MM.1S (cell line): ENCODE measurements at regions not wholly inside any gene's neighbourhood (a gene's known extent, or its start where the extent isn't known, plus 50 kb on each side); places are given as distances from the start of the nearest gene placed in this dataset.

Source experiments
- DNase-seq: peaks from one replicate; pipeline ENCODE4 v3.0.0-alpha.2; 2015
- H2AFZ ChIP-seq: fragments of 300-600 bp; sonication (generic); 2 replicates; pipeline ENCODE4 v1.6.0; 2016; ENCODE audit warnings: antibody characterized with exemption, low read length
- H3F3A ChIP-seq: fragments of 300-600 bp; sonication (generic); 2 replicates; pipeline ENCODE4 v1.6.1; 2016; ENCODE audit warnings: mild to moderate bottlenecking, antibody characterized with exemption, low read length, moderate library complexity, mixed read lengths; ENCODE audit not compliant: insufficient read depth
- H3K27ac ChIP-seq: fragments of 300-600 bp; sonication (generic); 2 replicates; pipeline ENCODE4 v1.5.1; 2016; ENCODE audit warnings: mild to moderate bottlenecking, low read length
- H3K27me3 ChIP-seq: fragments of 300-600 bp; sonication (generic); replicated peaks from 2 replicates; pipeline ENCODE4 v1.6.0; 2016; ENCODE audit warnings: low read length; ENCODE audit not compliant: insufficient read depth
- H3K36me3 ChIP-seq: fragments of 300-600 bp; sonication (generic); replicated peaks from 2 replicates; pipeline ENCODE4 v1.6.1; 2016; ENCODE audit warnings: mild to moderate bottlenecking, low read length, mixed read lengths; ENCODE audit not compliant: insufficient read depth
- H3K4me1 ChIP-seq: fragments of 300-600 bp; sonication (generic); 2 replicates; pipeline ENCODE4 v1.6.1; 2016; ENCODE audit warnings: low read length, mixed read lengths
- H3K4me2 ChIP-seq: fragments of 300-600 bp; sonication (generic); 2 replicates; pipeline ENCODE4 v1.6.0; 2016; ENCODE audit warnings: low read depth, low read length
- H3K4me3 ChIP-seq: fragments of 300-600 bp; sonication (generic); 2 replicates; pipeline ENCODE4 v1.5.1; 2016; ENCODE audit warnings: low read length, mixed read lengths
- H3K79me2 ChIP-seq: fragments of 300-600 bp; sonication (generic); 2 replicates; pipeline ENCODE4 v1.6.1; 2016; ENCODE audit warnings: mixed run types, low read length, mixed read lengths
- H3K9ac ChIP-seq: fragments of 300-600 bp; sonication (generic); 2 replicates; pipeline ENCODE4 v1.6.1; 2016; ENCODE audit warnings: low read length, mixed read lengths
- H3K9me2 ChIP-seq: fragments of 300-600 bp; sonication (generic); replicated peaks from 2 replicates; pipeline ENCODE4 v1.6.1; 2016; ENCODE audit warnings: mild to moderate bottlenecking, low read length, mixed read lengths; ENCODE audit not compliant: insufficient read depth
- H3K9me3 ChIP-seq: fragments of 300-600 bp; sonication (generic); replicated peaks from 2 replicates; pipeline ENCODE4 v1.6.1; 2016; ENCODE audit warnings: mild to moderate bottlenecking, low read length, mixed read lengths; ENCODE audit not compliant: insufficient read depth
- H4K20me1 ChIP-seq: fragments of 300-600 bp; sonication (generic); 2 replicates; pipeline ENCODE4 v1.6.1; 2016; ENCODE audit warnings: mild to moderate bottlenecking, low read length, moderate library complexity, mixed read lengths; ENCODE audit not compliant: insufficient read depth
- EZH2 ChIP-seq: fragments of 300-600 bp; sonication (generic); optimal IDR thresholded peaks from 2 replicates; pipeline ENCODE3; 2017; ENCODE audit warnings: low read depth, mild to moderate bottlenecking, antibody characterized with exemption, low read length, mixed read lengths
- EZH2phosphoT487 ChIP-seq: fragments of 300-600 bp; sonication (generic); IDR thresholded peaks from 2 replicates; pipeline ENCODE4 v1.6.1; 2018; ENCODE audit warnings: antibody characterized with exemption, low read length
- TF ChIP-seq, protein P1 (sequence below): fragments of 300-600 bp; sonication (generic); IDR thresholded peaks from 2 replicates; pipeline ENCODE4 v1.5.1; 2016; ENCODE audit warnings: antibody characterized with exemption, low read length, mixed read lengths

DNA sequence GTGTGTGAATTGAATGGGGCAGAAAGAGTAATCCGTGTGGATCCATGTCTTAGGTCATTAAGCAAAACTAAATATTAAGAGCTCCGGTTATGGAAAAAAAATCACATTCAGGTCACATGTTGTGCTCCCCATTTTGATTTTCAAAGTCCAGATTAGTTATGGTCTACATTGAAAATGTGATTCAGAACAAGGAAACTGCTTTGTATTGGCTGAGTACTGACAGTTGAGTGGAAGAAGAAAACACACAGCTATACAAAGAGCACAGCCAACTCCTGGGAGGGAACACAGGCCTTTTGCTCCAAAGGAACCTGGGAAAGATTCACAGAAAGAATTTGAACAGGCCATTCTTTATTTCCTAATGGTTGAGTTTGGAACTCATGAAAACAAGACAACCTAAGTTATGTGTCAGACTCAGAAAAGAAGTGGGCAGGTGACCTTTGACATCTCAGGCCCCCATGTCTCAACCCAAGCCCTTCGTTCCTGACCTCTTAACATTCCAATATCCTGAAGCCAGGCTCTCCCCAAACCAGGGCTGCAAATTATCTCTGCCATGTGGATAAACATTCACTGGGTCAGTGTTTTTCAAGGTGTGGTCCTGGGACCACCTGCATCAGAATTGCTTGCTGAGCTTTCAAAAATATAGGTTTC lies 159.3 kb upstream of the LMO4 start:
- DNase-seq: no peak
- no peaks in the 10 kb centered on the region for H3K79me2 ChIP-seq
- no peak overlapping the region for H3K4me2 ChIP-seq
- no peak overlapping the region for H3K9ac ChIP-seq
- no peak overlapping the region for H3K27ac ChIP-seq
- no peaks in the 10 kb centered on the region for H3K36me3 ChIP-seq
- no peaks in the 10 kb centered on the region for H3K27me3 ChIP-seq
- H3K4me1 ChIP-seq: no peaks in the 10 kb centered on the region
- H3K4me3 ChIP-seq: no peak overlapping the region
- TF ChIP-seq EZH2phosphoT487 (no peak), EZH2 (no peak)
- TF ChIP-seq, protein P1, sequence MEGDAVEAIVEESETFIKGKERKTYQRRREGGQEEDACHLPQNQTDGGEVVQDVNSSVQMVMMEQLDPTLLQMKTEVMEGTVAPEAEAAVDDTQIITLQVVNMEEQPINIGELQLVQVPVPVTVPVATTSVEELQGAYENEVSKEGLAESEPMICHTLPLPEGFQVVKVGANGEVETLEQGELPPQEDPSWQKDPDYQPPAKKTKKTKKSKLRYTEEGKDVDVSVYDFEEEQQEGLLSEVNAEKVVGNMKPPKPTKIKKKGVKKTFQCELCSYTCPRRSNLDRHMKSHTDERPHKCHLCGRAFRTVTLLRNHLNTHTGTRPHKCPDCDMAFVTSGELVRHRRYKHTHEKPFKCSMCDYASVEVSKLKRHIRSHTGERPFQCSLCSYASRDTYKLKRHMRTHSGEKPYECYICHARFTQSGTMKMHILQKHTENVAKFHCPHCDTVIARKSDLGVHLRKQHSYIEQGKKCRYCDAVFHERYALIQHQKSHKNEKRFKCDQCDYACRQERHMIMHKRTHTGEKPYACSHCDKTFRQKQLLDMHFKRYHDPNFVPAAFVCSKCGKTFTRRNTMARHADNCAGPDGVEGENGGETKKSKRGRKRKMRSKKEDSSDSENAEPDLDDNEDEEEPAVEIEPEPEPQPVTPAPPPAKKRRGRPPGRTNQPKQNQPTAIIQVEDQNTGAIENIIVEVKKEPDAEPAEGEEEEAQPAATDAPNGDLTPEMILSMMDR: no peak
- H3K9me3 ChIP-seq: no peaks in the 10 kb centered on the region
- H4K20me1 ChIP-seq: no peaks in the 10 kb centered on the region
- no peak overlapping the region for H2AFZ ChIP-seq
- H3F3A ChIP-seq: no peaks in the 10 kb centered on the region
- no peaks in the 10 kb centered on the region for H3K9me2 ChIP-seq

DNA sequence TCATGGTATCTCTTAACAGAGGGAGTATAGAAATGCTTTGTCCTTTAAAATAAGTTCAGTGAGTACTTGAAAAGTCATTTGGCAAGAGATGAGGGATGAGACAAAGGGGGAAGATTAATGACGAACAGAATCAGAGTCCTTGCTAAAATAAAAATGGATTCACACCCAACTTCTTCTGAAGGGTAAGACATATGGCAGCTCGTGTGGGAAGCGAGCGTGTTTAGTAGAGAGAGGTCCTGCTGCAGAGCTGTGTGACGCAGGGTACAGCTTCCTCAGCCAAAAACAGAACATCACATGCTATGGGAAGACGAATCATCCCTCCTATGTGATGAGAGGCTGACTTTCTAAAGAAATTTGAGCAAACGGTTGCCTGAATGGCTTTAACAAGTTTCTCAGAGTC lies 158.5 kb upstream of the LMO4 start:
- TF ChIP-seq, protein P1: no peak
- no peak for TF ChIP-seq EZH2phosphoT487
- no peak for TF ChIP-seq EZH2
- Histone ChIP-seq H3K4me3 (no peak overlapping the region), H3K9ac (no peak overlapping the region), H3K9me3 (no peaks in the 10 kb centered on the region), H3K27me3 (no peaks in the 10 kb centered on the region), H3K9me2 (no peaks in the 10 kb centered on the region), H4K20me1 (no peaks in the 10 kb centered on the region), H3K79me2 (no peaks in the 10 kb centered on the region), H2AFZ (no peak overlapping the region), H3K27ac (no peak overlapping the region), H3K4me1 (no peaks in the 10 kb centered on the region), H3K36me3 (no peaks in the 10 kb centered on the region), H3K4me2 (no peak overlapping the region), H3F3A (no peaks in the 10 kb centered on the region)
- no peak for DNase-seq

DNA sequence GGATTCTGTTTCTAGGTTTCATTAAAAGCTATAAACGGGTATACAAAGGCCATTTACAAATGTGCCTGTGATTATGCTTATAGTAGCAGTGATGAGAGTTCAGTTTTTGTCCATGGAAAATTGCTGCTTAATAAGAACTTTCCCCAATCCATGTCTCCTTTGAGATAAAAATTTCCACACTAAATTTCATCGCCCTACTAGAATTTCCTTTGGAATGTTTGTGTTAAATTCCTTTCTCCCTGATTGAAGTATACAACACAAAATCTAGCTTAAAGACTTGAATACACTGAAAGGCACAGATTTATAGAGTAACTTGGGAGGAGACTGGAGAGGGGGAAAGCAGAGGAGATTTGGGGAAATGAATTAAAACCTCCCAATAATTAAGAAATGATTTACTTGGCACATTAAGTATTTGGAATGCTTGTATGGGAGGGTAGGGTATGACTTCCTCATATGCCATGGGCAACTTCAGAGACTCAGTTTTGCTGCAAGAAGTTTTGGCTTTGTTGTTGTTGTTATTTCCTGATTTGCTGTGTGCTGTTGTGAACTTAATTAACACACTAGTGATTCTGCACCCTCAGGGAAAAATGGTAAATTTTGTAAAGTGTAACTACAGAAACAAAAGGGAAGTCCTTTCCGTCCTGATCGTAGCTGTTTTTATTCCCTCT lies 157.6 kb upstream of the LMO4 start:
- Histone ChIP-seq H2AFZ (no peak overlapping the region), H3F3A (no peaks in the 10 kb centered on the region), H3K79me2 (no peaks in the 10 kb centered on the region), H3K9me3 (no peaks in the 10 kb centered on the region), H3K36me3 (no peaks in the 10 kb centered on the region), H3K4me2 (no peak overlapping the region), H3K27me3 (no peaks in the 10 kb centered on the region), H3K4me1 (no peaks in the 10 kb centered on the region), H3K27ac (no peak overlapping the region), H3K4me3 (no peak overlapping the region), H3K9me2 (no peaks in the 10 kb centered on the region), H3K9ac (no peak overlapping the region), H4K20me1 (no peaks in the 10 kb centered on the region)
- DNase-seq: no peak
- no peak for TF ChIP-seq EZH2
- no peak for TF ChIP-seq EZH2phosphoT487
- TF ChIP-seq, protein P1: no peak
